MCF 10A (cell line): ENCODE measurements at regions not wholly inside any gene's neighbourhood (a gene's known extent, or its start where the extent isn't known, plus 50 kb on each side); places are given as distances from the start of the nearest gene placed in this dataset.

Experiments
- BruUV-seq: library from RNA; stranded (reverse); fragments of 400-500 nt; replicated peaks from 2 replicates; lab custom pipeline; 2021; lab: Mats Ljungman, UMichigan
- CTCF ChIA-PET: fragments of 300-600 bp; sonication (Branson Sonifier 250); formaldehyde crosslinking; extraction: SDS; loops from one replicate; lab custom pipeline; 2021; ENCODE audit warnings: antibody characterized with exemption, inconsistent platforms; lab: Yijun Ruan, JAX
- POLR2A ChIA-PET: fragments of 300-600, 350-650 bp; sonication (Branson Sonifier 250); formaldehyde crosslinking; extraction: SDS; loops from one replicate; lab custom pipeline; 2020; ENCODE audit warnings: antibody characterized with exemption, inconsistent platforms; lab: Yijun Ruan, JAX
- DNase-seq: peaks from one replicate; pipeline ENCODE4 v3.0.0-alpha.2; 2018; ENCODE audit not compliant: unreplicated experiment
- H3K27ac Mint-ChIP-seq: one replicate; pipeline ENCODE4 v1.8.0; 2022; ENCODE audit warnings: mild to moderate bottlenecking, low read depth, mixed read lengths; ENCODE audit not compliant: unreplicated experiment
- H3K27me3 Mint-ChIP-seq: one replicate; pipeline ENCODE4 v1.8.0; 2022; ENCODE audit warnings: mixed read lengths; ENCODE audit not compliant: insufficient read depth, unreplicated experiment
- H3K36me3 Mint-ChIP-seq: one replicate; pipeline ENCODE4 v1.8.0; 2022; ENCODE audit warnings: mild to moderate bottlenecking, moderate library complexity, mixed read lengths; ENCODE audit not compliant: insufficient read depth, unreplicated experiment
- H3K4me1 Mint-ChIP-seq: one replicate; pipeline ENCODE4 v1.8.0; 2022; ENCODE audit warnings: mixed read lengths; ENCODE audit not compliant: insufficient read depth, unreplicated experiment
- H3K4me3 Mint-ChIP-seq: one replicate; pipeline ENCODE4 v1.8.0; 2022; ENCODE audit warnings: mild to moderate bottlenecking, moderate library complexity, mixed read lengths; ENCODE audit not compliant: unreplicated experiment
- H3K9me3 Mint-ChIP-seq: one replicate; pipeline ENCODE4 v1.8.0; 2022; ENCODE audit warnings: mixed read lengths; ENCODE audit not compliant: unreplicated experiment
- CTCF ChIP-seq: fragments of 200-600 bp; IDR thresholded peaks from one replicate; pipeline ENCODE4 v1.8.0; 2022; ENCODE audit warnings: antibody characterized with exemption, mild to moderate bottlenecking; ENCODE audit not compliant: unreplicated experiment
- intact Hi-C: fragments of 100-400 bp; cut with micrococcal nuclease; formaldehyde crosslinking; loops from 2 replicates; pipeline ENCODE4 v1.14.1; 2022

- POLR2A ChIA-PET = no interaction called here
- peaks cover 6% of the 10 kb centered on the region for H3K4me1 Mint-ChIP-seq
- H3K9me3 Mint-ChIP-seq = no peaks in the 10 kb centered on the region
- BruUV-seq = no TSS peak
- CTCF ChIA-PET = interaction anchor here (0.7 kb wide), 1 partner anchor 107 kb away, joined by 4 read pairs; no protein-coding TSS in a partner anchor
- no peak for TF ChIP-seq CTCF
- no peak overlapping the region for H3K4me3 Mint-ChIP-seq
- DNase-seq = no peak
- H3K27ac Mint-ChIP-seq = no peak overlapping the region
- no peaks in the 10 kb centered on the region for H3K27me3 Mint-ChIP-seq
- H3K36me3 Mint-ChIP-seq = no peaks in the 10 kb centered on the region
- intact Hi-C loops = no loop called here
These were observed 239.1 kb upstream of the SETMAR start for GRCh38 chr3:4063916-4064574.

- Mint-ChIP-seq H3K4me1 (no peaks in the 10 kb centered on the region), H3K4me3 (no peak overlapping the region), H3K27ac (no peak overlapping the region), H3K27me3 (no peaks in the 10 kb centered on the region), H3K36me3 (no peaks in the 10 kb centered on the region), H3K9me3 (no peaks in the 10 kb centered on the region)
- intact Hi-C loops = no loop called here
- ChIA-PET CTCF (no interaction called here), POLR2A (no interaction called here)
- no peak for DNase-seq
- no TSS peak for BruUV-seq
- TF ChIP-seq CTCF = no peak
These were observed 238.1 kb upstream of the SETMAR start for GRCh38 chr3:4065085-4065484.

GRCh38 chr3:4065554-4065953 is 237.6 kb upstream of the SETMAR start:
- H3K4me3 Mint-ChIP-seq = no peak overlapping the region
- POLR2A ChIA-PET = no interaction called here

GRCh38 chr3:4067893-4068292 is 235.3 kb upstream of the SETMAR start:
- ChIA-PET CTCF (no interaction called here), POLR2A (no interaction called here)
- no peaks in the 10 kb centered on the region for H3K27me3 Mint-ChIP-seq
- DNase-seq = no peak
- peaks cover 7% of the 10 kb centered on the region for H3K9me3 Mint-ChIP-seq
- TF ChIP-seq CTCF = no peak
- H3K36me3 Mint-ChIP-seq = no peaks in the 10 kb centered on the region
- intact Hi-C loops = no loop called here
- H3K4me1 Mint-ChIP-seq = no peaks in the 10 kb centered on the region
- no peak overlapping the region for H3K27ac Mint-ChIP-seq
- no TSS peak for BruUV-seq
- H3K4me3 Mint-ChIP-seq = no peak overlapping the region

More at GRCh38 chr3:4065554-4065953, 237.6 kb upstream of the SETMAR start:
- intact Hi-C loops = no loop called here
- no TSS peak for BruUV-seq
- Mint-ChIP-seq H3K4me1 (no peaks in the 10 kb centered on the region), H3K36me3 (no peaks in the 10 kb centered on the region), H3K27me3 (no peaks in the 10 kb centered on the region), H3K27ac (no peak overlapping the region), H3K9me3 (no peaks in the 10 kb centered on the region)
- no peak for TF ChIP-seq CTCF
- DNase-seq = no peak
- CTCF ChIA-PET = no interaction called here
